H1 (cell line): ENCODE measurements at regions not wholly inside any gene's neighbourhood (a gene's known extent, or its start where the extent isn't known, plus 50 kb on each side); places are given as distances from the start of the nearest gene placed in this dataset.

ENCODE experiments used
- CEBPB ChIP-seq: IDR thresholded peaks from 2 replicates; pipeline ENCODE4 v1.6.1; 2012; ENCODE audit warnings: low read depth, low read length
- CREB1 ChIP-seq: IDR thresholded peaks from 2 replicates; pipeline ENCODE4 v1.6.1; 2012; ENCODE audit warnings: inconsistent platforms
- CTCF ChIP-seq, 3 experiments: IDR thresholded peaks; 1 replicate in 2 of 3; 2 replicates in 1 of 3; pipeline versions ENCODE4 v1.5.1 to v1.6.1; 2011; ENCODE audit warnings: low read length in 3 of 3, mild to moderate bottlenecking in 3 of 3, inconsistent platforms in 2 of 3, low read depth in 1 of 3, moderate library complexity in 1 of 3; ENCODE audit not compliant: insufficient read depth in 1 of 3; ENCODE audit errors: control extremely low read depth in 1 of 3
- E2F6 ChIP-seq: IDR thresholded peaks from 2 replicates; pipeline ENCODE4 v1.6.1; 2012; ENCODE audit warnings: inconsistent platforms
- EP300 ChIP-seq, 2 experiments: IDR thresholded peaks; 1 replicate in 1 of 2; 2 replicates in 1 of 2; pipeline ENCODE4 v1.6.1; 2011 to 2012; ENCODE audit warnings: low read depth in 2 of 2, low read length in 2 of 2, mild to moderate bottlenecking in 2 of 2, borderline replicate concordance in 1 of 2, inconsistent platforms in 1 of 2, moderate library complexity in 1 of 2
- POLR2A ChIP-seq, 2 experiments: IDR thresholded peaks; 1 replicate in 1 of 2; 2 replicates in 1 of 2; pipeline ENCODE4 v1.6.1; 2011; ENCODE audit warnings: low read depth in 2 of 2, low read length in 2 of 2, mild to moderate bottlenecking in 2 of 2; ENCODE audit errors: control extremely low read depth in 1 of 2
- POLR2AphosphoS5 ChIP-seq: IDR thresholded peaks from 2 replicates; pipeline ENCODE4 v1.6.1; 2011; ENCODE audit warnings: low read depth, low read length
- RBBP5 ChIP-seq: IDR thresholded peaks from 2 replicates; pipeline ENCODE4 v1.7.1; 2012; ENCODE audit warnings: low read depth, mild to moderate bottlenecking, inconsistent platforms, low read length, moderate library complexity, borderline replicate concordance
- SRF ChIP-seq: IDR thresholded peaks from 2 replicates; pipeline ENCODE4 v1.6.1; 2011; ENCODE audit warnings: mild to moderate bottlenecking, low read depth, low read length, moderate library complexity

GRCh38 chr2:136286423-136286822, 168.5 kb upstream of the CXCR4 start:
- TF ChIP-seq CTCF (IDR thresholded peaks at IDR 0.05; ENCODE audit: control extremely low read depth in 1 of 3, insufficient read depth in 1 of 3, low read depth in 1 of 3, low read length in 3 of 3) (no peak), POLR2AphosphoS5 (no peak), CEBPB (no peak), POLR2A (IDR thresholded peaks at IDR 0.05; ENCODE audit: control extremely low read depth in 1 of 2, low read depth in 2 of 2, low read length in 2 of 2) (no peak), E2F6 (no peak), CREB1 (no peak), RBBP5 (no peak), SRF (no peak), EP300 (IDR thresholded peaks at IDR 0.05; ENCODE audit: borderline replicate concordance in 1 of 2, low read depth in 2 of 2, low read length in 2 of 2) (no peak)
